ENCODE measurements at regions not wholly inside any gene's neighbourhood (a gene's known extent, or its start where the extent isn't known, plus 50 kb on each side); places are given as distances from the start of the nearest gene placed in this dataset.

DNA sequence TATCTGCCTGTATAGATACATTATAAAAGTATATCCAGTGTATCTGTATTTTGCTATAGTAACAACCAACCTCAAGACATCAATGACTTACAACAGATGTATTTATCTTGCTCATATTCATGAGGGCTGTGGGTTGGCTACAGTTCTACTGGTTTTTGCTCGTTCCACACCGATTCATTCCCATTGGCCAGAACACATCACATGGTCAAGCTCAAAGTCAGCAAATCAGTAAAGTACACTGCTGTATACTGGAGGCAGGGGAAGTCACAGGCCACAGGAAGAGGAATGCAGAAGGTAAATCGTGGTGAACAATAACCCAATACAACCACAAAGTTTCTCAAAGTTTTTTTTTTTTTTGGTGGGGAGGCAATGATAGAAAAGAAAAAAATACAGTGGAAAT lies 180.0 kb upstream of the CDKN3 start:
- no peak for DNase-seq

DNA sequence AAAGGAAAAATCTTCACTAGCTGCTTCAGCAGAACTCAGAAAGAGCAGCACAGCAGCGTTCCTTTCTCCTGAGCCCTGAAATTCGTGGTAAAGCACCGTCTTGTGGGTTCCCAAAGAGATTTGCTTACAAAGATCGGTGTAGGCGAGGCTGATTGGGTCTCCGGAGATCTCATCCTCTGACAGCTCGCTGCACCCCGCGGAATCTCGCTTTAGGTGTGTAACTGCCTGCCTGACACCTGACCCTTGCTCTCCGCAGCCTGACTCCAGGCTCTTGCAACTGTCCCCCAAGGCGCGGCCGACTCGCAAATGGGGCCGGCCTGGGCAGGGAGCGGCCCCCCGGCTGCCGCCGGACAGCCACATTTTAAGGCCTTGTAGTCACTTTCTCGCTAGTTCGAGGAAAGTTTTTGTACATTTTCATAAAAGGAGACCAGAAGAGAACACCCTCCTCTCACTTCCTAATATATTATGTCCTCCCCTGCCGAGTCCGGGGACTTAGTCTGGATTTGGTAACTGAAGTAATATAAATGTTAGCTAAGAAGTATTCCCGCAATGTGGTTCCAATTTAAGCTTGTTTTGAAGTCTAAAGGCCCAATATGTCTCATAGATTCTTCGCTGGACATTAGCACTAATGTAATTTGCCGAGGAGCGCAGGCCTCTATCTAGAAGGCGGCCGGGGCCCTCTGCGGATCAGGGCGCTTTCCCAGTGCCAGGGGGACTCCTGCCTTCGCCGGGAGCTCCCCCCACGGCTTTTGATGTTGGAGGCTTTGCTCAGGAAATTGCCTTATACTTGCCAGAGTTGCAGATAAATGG lies 177.3 kb upstream of the CDKN3 start:
- no peak for DNase-seq

DNA sequence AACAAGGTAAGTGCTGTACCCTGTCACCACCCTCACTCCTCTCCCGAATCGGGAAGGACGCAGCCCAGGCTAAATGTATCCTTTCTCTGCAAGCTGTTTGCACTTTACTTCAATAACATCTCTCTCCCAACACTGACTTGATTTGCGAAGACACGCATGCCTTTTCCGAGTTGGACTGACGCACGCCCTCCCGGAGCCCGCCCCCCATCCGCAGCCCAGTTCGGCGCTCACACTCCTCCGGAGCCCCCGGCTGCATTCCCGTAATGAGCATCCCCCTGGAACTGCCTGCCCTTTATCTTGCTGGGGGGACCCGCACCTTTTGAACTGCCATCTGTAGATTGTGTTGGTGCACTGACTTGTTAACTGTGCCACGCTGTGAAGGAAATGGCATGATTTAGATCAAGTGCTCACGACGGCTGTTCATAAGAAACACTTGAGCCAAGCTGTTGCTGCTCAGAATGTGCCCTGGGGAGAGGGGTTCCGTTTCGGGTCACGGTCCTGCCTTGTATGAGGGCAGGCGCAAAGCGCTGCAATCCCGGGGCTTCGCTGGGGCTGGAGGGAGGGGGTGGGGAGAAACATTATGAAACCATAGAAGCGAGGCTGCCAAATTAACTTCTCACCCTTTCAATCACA lies 176.6 kb upstream of the CDKN3 start:
- no peak for DNase-seq

DNA sequence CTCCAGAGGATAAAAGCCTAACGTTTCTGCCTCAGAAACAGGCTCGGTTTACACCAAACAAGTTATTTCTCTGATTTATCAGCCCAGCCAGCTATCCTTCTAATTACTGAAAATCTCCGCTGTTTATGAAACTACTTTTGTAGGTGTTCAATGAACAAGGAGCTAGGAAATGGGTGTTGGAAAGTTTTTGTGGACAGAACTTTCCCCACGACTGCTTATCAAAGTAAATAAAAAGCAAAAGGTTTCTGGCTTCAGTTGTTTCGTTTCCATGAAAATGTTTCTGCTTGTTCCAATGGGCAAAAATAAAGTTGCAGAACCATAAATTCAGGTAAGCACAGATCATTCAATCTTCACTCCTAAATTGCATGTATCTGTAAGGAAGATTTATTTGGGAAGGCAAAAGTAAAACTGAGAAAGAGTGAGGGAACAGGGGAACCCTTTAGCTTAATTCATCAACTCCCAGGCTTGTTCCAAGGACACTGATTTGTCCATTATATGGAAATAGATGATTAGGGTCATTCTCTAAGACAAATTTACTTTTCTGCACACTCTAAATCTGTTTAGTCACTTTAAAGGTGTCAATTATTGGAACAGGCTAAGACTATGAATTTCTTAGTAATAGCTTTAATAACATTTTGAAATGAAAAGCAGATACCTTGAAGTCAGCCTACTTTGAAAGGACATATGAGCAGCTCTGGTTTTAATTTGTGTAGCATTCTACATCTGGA lies 175.9 kb upstream of the CDKN3 start:
- DNase-seq, result no peak

DNA sequence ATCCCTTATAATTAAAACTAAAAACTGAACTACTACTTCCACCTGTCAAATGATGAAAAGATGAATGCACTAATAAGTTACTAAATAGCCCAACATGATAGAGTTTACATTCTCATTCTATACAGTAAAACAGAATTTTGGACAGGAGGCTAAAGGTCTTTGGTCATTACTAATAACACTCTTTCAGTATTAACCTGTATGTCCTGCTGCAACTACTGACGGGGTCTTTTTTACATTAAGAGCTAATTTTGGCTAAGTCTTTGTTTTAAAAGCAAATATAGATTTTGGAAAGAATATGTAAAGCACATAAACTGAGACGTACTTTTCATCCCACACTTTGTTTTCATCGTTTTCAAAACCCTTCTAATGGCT lies 175.4 kb upstream of the CDKN3 start:
- no peak for DNase-seq

DNA sequence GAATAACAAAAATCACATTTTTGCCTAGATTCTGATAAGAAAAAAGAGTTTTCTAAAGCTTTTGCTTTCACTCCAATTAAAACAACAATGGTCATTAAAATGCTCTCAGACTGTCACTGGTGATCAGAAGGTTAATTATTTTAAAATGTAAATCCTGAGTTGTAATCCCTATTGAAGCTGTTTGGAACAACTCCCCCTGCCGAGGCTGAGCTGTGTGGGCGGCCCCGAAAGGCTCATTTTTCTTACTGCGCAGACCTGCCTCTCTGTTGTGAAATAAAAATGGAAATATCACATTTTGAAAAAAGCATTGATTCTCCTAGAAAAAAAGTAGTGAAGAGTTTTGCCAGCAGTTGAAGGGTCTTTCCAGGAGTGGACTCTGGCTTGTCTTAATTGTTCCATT lies 174.8 kb upstream of the CDKN3 start:
- DNase-seq, result no peak

DNA sequence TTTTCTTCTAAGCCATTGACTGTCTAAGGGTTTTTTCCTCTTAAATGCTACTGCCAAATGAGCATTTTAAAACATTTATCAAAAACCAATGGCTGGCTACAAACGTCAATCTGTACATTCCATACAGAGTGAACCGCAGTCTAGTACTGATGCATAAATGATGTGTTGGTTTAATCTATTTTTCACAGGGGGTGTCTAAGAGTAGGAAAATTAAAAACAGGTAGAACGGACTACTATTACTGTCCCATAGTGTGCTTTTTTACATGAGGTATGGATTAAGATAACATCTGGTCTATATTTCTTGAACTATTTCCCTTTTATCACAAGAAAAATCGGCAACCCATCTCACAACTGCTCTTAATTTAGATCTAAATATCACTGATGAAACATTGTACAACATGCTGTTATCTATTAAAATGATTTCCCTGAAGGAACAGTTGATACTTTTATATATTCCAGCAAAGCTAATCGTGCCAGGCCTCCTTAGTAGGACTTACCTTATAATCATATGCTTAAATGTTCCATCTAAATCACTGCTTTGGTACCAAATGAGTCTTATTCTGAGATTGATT lies 172.9 kb upstream of the CDKN3 start:
- DNase-seq, result no peak

DNA sequence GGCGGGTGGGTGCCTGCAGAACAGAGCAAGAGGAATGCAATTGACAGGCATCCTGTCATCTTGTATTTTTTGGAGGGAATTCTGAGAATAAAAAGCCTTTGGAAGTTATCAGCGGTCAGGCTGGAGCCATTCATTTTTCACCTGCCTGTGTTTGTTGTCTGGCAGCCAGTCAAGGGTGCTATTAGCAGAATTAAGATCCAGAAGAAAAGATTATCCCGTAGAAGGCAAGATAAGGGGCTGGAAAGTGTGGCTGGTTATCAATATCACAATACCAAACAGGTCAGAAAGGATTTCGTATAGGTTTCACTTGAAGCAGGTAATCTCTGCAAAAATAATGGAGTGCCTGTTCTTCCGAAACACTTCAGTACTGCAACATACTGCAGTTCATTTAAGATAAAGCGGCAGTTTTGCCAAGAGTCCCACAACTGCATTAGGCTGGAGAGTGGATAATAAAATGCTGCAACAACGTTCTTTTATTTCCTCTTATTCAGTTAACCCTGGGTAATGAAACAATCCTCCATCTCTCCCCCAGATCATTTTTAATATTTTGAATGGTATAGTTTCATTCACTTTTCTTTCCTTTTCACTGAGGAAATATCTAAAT lies 171.2 kb upstream of the CDKN3 start:
- no peak for DNase-seq

DNA sequence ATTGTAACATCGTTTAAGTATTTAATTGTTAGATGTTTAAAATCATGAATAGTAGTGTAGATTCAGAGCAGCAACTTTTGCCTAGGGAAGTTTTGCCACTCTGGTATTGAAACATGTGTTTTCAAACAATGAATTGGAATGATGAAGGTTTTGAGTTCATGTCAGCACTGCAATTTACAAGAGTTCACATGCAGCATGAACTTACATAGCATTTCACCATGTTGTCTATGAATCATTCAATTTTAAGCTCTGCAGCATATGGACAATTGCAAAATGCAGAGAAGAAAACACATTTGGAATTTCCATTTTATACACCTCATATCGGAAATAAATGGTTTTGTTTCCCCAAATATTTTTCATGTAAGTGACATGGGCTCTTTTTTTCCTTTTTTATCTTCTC lies 170.7 kb upstream of the CDKN3 start:
- DNase-seq, result no peak

DNA sequence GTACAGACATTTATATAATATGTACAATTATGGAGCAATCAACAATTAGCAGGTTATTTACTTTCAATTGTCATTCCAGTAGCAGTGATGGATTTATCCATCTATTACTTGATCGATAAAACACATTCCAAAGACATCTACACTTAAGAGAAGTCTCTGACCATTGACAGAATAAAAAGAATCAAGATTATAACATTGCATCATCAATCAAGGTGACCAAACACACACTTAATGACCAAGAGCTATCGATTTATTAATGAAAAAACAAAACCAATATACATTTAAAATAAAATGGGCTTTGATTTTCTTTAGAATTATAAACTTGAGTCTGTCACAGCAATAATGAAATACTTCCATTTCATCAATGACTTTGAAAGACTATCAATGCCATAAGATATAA lies 170.2 kb upstream of the CDKN3 start:
- no peak for DNase-seq

DNA sequence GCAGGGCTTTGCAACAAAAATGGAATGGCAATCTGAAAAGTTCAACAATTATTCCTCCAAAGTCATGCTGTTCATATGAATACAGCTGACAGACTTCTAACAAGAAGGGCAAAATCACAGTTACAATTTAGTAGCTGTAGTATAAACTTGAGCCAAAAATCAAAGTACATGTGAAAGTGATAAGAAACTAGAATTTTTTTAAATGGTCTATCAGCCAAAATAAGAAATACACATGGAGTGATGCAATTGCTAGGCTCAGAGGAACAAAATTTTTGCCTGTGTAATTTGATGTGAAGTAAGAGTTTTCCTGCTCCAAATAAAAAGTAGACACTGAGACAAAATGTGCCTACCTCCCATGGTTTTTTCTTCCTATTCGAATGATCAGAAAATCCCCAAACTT lies 167.7 kb upstream of the CDKN3 start:
- no peak for DNase-seq

DNA sequence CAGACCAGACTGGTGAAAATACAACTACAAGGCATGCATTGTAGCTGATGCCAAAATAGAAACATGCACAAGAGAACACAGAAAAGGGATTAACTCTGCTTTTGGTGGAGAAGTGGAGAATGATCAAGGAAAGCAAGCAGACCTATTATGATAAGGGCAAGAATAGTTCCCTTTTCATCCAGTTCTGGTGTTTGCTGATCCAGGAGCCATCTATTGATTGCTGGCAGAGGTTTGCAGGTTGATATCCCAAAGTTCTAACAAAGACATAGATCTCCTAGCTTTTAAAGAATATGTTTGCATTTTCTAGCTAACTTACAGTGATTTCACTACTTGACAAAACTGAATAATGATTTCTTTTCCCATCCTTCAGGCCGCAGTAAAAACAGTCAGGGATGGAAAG lies 166.2 kb upstream of the CDKN3 start:
- DNase-seq, result no peak

DNA sequence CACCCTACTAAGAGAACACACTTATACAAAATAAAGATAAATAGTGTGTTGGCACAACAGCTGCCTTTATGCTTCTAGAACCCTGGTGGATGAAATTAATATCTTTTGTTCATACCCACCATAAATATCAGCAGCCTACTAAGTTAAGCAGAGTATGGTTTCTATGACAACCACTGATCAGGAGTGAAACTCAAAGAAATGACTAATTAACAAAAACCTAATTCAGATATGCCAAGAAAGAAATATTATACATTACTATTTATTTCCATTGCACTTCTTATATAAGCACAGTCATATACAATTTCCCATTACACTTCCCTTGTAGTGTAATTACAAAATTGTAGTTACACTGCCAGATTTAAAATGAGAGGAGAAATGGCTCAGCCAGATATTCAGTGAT lies 164.1 kb upstream of the CDKN3 start:
- DNase-seq, result no peak

DNA sequence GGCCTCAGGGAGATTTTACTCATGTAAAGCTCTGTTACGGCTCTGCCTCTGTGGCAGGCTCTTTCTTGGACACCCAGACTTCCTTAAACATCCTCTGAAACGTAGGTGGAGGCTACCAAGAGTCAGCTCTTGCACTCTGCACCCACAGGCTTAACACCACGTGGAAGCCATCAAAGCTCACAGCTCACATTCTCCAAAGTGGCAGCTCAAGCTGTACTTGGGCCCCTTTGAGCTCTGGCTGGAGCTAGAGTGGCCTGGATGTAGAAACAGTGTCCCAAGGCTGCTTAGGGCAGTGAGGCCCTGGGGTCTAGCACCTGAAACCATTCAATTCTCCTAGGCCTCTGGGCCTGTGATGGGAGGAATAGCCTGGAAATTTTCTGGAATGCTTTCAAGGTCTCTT lies 155.3 kb upstream of the CDKN3 start:
- no peak for DNase-seq

DNA sequence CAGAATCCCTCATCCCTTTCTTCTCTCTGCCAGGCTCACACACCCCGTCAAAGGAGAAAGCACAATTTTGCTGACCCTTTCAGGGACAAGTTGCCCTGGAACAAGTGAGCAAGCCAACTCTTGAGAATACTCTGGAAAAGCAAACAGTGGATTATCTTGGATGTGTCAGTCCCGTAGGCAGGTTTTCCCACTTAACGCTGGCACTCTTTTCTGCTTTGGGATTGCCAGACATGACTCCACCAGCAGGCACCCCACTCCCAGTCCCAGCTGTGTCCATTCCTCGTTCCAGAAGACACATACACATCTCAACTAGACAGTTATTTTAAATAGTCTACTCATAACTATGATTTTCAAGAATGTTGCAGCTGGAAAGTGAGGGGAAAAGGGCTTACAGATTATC lies 145.5 kb upstream of the CDKN3 start:
- DNase-seq, result no peak

DNA sequence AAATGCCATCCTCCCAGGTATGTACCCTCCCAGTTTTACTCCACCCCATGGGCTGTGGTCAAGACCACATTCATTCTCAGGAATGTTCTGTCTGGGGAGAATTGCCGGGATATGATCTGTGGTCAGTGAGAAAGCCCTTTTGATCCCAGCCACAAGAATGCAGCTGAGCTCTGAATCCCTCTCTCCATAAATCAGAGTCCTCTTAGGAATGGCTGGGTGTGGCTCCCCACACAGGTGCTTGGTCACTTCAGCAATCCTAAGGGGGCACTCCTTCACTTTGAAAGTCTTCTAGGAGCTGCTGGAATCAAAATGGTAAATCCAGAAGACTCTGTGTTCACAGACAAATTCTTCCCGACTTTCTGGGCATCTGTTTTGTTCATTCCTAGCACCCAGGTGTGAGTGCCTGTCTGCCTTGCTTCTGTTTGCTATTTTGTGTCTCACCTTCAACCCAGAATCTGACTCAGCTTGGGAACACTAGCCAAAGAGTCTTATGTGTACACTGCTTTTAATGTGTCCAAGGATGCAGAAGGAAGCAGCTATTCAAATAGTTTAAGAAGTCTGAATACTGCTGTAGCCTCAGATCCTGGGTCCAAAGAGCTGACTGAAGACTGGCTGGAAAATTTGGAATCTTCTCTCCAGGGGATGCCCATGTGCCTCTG lies 144.6 kb upstream of the CDKN3 start:
- no peak for DNase-seq

DNA sequence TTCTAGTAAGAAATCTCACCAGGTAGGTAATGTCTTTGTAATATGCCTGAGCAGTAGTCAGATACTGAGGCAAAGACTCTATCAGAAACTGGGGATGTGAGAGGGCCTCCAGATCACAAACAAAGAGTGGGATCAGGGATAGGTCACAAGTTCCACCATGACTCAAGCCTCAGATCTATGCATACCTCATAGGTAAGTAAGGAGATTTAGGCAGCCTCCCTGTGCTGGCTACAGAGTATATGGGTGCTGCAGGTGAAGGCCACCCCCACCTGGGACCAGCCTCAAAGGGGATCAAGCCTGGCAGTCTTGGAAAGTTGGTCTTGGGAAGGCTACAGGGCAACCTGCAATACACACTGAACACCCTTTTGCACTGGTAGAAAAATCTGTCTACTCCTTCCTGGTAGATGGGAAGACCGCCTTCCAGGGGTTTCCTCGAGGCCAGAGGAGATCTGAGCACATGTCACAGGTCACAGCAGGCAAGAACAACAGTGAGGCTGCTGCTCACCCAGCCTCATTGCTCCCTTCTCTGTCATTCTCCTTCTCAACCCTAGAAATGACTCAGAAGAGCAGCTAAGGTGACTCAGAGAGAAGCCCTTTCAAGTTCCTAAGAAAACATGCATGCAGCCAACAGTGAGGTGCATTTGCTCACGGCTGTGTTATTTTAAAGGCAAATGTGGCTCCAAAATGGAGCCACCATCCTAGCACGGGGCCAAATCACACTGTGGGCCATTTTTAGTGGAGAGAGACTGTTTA lies 143.4 kb upstream of the CDKN3 start:
- DNase-seq, result no peak

DNA sequence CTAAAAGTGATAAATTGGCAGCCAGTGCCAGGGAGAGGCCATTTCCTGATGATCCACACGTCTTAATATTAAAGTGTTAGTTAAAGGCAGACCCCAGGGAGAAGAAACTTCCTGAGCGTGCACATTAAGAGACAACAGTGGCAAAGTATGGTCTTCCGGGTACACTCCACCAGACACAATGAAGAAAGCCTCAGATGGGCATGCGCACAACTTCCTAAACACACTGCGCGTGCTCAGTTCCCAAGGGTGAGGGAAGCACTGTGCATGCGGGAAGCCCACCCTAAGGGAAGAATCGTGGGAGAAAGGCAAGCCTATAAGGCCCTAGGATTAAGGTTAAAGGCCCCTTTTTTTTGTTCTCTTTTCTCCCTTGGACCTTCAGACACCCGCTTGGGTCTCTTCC lies 140.7 kb upstream of the CDKN3 start:
- DNase-seq, result no peak

DNA sequence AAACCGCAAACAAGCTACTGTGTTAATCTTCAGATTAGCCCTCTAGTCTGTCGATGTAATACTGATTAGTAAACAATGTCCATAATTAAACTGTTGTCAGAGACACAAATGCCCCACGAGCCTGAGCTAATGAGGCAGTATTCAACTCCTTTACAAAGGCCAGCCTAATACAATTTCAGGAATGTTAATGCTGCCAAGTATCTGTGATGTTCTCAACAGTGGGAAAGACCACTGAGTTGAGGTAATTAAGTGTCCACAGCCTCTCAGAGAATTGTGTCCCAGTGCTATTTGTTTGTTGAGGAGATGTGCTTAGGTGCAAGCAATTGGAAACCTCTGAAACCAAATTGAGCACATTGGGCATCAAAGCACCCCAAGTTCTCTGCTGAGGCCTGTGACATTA lies 139.4 kb upstream of the CDKN3 start:
- DNase-seq, result no peak

DNA sequence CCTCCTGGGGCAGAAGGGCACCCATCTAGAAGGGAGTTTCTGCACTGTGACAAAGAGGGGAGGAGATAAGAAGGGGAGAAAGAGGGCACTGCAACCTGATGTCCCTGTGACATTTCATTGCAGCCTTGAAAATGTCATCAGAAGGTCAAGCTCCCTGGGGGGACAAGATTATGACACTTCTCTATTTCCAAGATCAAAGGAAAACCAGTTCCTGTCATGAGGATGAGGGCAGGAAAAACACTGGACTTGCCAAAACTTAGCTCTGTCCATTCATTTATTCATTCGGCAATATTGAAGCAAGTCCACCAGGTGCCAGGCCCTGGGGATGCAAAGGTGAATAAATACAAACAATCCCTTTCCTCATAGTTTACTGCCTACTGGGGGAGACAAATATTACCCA lies 138.4 kb upstream of the CDKN3 start:
- DNase-seq, result no peak

DNA sequence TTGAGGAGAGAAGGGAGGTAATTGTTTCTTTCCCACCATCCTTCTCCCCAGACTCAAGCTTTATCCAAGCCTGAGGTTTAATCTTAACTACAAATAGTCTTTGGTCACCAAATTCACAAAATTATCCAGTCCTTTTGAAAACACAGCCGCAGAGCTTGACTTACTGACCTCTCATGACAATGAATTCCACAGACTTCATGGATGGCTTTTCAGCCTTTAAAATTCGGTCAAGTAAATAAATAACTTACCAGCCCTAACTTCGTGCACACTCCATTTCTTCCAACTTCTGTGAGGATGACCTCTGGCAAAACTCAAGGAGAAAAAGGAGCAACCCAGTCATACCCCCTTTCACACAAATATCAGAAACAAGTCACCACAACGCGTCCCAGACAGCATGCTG lies 137.0 kb upstream of the CDKN3 start:
- no peak for DNase-seq

DNA sequence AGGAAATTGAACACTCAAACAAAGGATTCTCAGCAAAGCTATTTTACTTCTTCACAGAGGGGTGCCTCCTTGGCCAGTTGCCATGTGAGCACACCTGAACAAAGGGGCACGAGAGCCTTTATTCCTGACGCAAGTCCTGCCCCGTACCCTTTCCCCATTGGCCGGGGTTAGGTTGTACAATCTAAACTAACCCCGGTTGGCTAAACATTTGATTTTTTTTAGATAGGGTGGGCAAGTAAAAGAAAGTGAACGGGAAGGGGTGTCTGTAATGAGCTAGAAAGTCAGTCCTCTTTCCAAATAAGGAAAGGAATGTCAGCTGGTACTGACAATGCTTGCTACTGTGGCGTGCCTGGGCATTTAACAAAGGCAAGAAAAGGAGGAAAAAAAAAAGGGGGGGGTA lies 135.5 kb upstream of the CDKN3 start:
- no peak for DNase-seq
